Urinary bladder (tissue), 3 donors: ENCODE measurements at regions not wholly inside any gene's neighbourhood (a gene's known extent, or its start where the extent isn't known, plus 50 kb on each side); places are given as distances from the start of the nearest gene placed in this dataset.

Experiments used
- DNase-seq: peaks from one replicate; pipeline ENCODE4 v3.0.0-alpha.2; 2015; ENCODE audit errors: extremely low spot score
- H3K27ac ChIP-seq: one replicate; pipeline ENCODE4 v1.5.1; 2013; ENCODE audit warnings: low read depth, mild to moderate bottlenecking, moderate library complexity
- H3K36me3 ChIP-seq: one replicate; pipeline ENCODE4 v1.6.1; 2013; ENCODE audit warnings: mild to moderate bottlenecking, moderate library complexity; ENCODE audit not compliant: insufficient read depth
- H3K4me1 ChIP-seq: one replicate; pipeline ENCODE4 v1.6.1; 2013; ENCODE audit warnings: mild to moderate bottlenecking, moderate library complexity; ENCODE audit not compliant: insufficient read depth
- H3K4me3 ChIP-seq: one replicate; pipeline ENCODE4 v1.5.1; 2013; ENCODE audit warnings: low read depth, low read length
- WGBS: extraction: QIAGEN DNeasy Blood & Tissue Kit; methylation state at CpG from one replicate; pipeline ENCODE4 v1.1.7; 2013; 5-methylcytosine and 5-hydroxymethylcytosine counted together
- donor health status: healthy with polysubstance abuse.
- donor health status: healthy.

- H3K4me1 ChIP-seq, result no peaks in the 10 kb centered on the region
- H3K4me3 ChIP-seq, result no peak overlapping the region
- DNase-seq, result no peak
- H3K27ac ChIP-seq, result no peak overlapping the region
- 36% methylated on average over 3 of the region's 3 CpGs for WGBS
- H3K36me3 ChIP-seq, result no peaks in the 10 kb centered on the region
These were observed 56.2 kb downstream of the TAF11L14 start for GRCh38 chr5:17690473-17690872.

- Histone ChIP-seq H3K36me3 (no peaks in the 10 kb centered on the region), H3K4me1 (no peaks in the 10 kb centered on the region), H3K4me3 (no peak overlapping the region), H3K27ac (no peak overlapping the region)
- DNase-seq, result no peak
- 76% methylated on average over 1 of the region's 1 CpG for WGBS
These were observed 57.5 kb downstream of the TAF11L14 start for GRCh38 chr5:17691762-17692161.

- no peaks in the 10 kb centered on the region for H3K36me3 ChIP-seq
- no peak overlapping the region for H3K27ac ChIP-seq
- no peaks in the 10 kb centered on the region for H3K4me1 ChIP-seq
- no peak for DNase-seq
- no peak overlapping the region for H3K4me3 ChIP-seq
These were observed 60.1 kb downstream of the TAF11L14 start for GRCh38 chr5:17694371-17694770.

GRCh38 chr5:17694914-17695313 is 60.7 kb downstream of the TAF11L14 start:
- Histone ChIP-seq H3K36me3 (no peaks in the 10 kb centered on the region), H3K27ac (no peak overlapping the region), H3K4me1 (no peaks in the 10 kb centered on the region), H3K4me3 (no peak overlapping the region)
- 70% methylated on average over 2 of the region's 2 CpGs for WGBS
- DNase-seq, result no peak

GRCh38 chr5:17696627-17697026 is 62.4 kb downstream of the TAF11L14 start:
- 34% methylated on average over 1 of the region's 1 CpG for WGBS
- no peak overlapping the region for H3K27ac ChIP-seq
- H3K4me3 ChIP-seq, result no peak overlapping the region
- H3K36me3 ChIP-seq, result no peaks in the 10 kb centered on the region
- H3K4me1 ChIP-seq, result no peaks in the 10 kb centered on the region
- no peak for DNase-seq

- H3K36me3 ChIP-seq, result no peaks in the 10 kb centered on the region
- no peak overlapping the region for H3K27ac ChIP-seq
- 83% methylated on average over 3 of the region's 3 CpGs for WGBS
- H3K4me1 ChIP-seq, result no peaks in the 10 kb centered on the region
- no peak overlapping the region for H3K4me3 ChIP-seq
- DNase-seq, result no peak
These were observed 63.4 kb downstream of the TAF11L14 start for GRCh38 chr5:17697671-17698070.

GRCh38 chr5:17709011-17709710 is 74.9 kb downstream of the TAF11L14 start:
- H3K27ac ChIP-seq, result no peak overlapping the region
- no peak overlapping the region for H3K4me3 ChIP-seq
- no peaks in the 10 kb centered on the region for H3K4me1 ChIP-seq
- no peak for DNase-seq
- 87% methylated on average over 2 of the region's 2 CpGs for WGBS
- no peaks in the 10 kb centered on the region for H3K36me3 ChIP-seq

- Histone ChIP-seq H3K27ac (no peak overlapping the region), H3K4me1 (no peaks in the 10 kb centered on the region), H3K36me3 (no peaks in the 10 kb centered on the region), H3K4me3 (no peak overlapping the region)
- no peak for DNase-seq
- 82% methylated on average over 1 of the region's 1 CpG for WGBS
These were observed 79.0 kb downstream of the TAF11L14 start for GRCh38 chr5:17713301-17713700.

- no peak for DNase-seq
- Histone ChIP-seq H3K4me1 (no peaks in the 10 kb centered on the region), H3K27ac (no peak overlapping the region), H3K4me3 (no peak overlapping the region), H3K36me3 (no peaks in the 10 kb centered on the region)
- WGBS, result 93% methylated on average over 4 of the region's 4 CpGs
These were observed 79.9 kb downstream of the TAF11L14 start for GRCh38 chr5:17714186-17714585.

- Histone ChIP-seq H3K4me3 (no peak overlapping the region), H3K36me3 (no peaks in the 10 kb centered on the region), H3K4me1 (no peaks in the 10 kb centered on the region), H3K27ac (no peak overlapping the region)
- no peak for DNase-seq
- WGBS, result 90% methylated on average over 9 of the region's 9 CpGs
These were observed 85.3 kb downstream of the TAF11L14 start for GRCh38 chr5:17719592-17719991.

- no peak overlapping the region for H3K27ac ChIP-seq
- H3K4me3 ChIP-seq, result no peak overlapping the region
- WGBS, result 17% methylated on average over 5 of the region's 5 CpGs
- no peaks in the 10 kb centered on the region for H3K36me3 ChIP-seq
- no peak for DNase-seq
- no peaks in the 10 kb centered on the region for H3K4me1 ChIP-seq
These were observed 85.8 kb downstream of the TAF11L14 start for GRCh38 chr5:17720071-17720470.

- WGBS, result 81% methylated on average over 5 of the region's 5 CpGs
- Histone ChIP-seq H3K4me3 (no peak overlapping the region), H3K36me3 (no peaks in the 10 kb centered on the region), H3K27ac (no peak overlapping the region), H3K4me1 (no peaks in the 10 kb centered on the region)
- DNase-seq, result no peak
These were observed 89.6 kb downstream of the TAF11L14 start for GRCh38 chr5:17723876-17724275.

GRCh38 chr5:17727098-17727497 is 92.8 kb downstream of the TAF11L14 start:
- Histone ChIP-seq H3K4me3 (no peak overlapping the region), H3K36me3 (no peaks in the 10 kb centered on the region), H3K27ac (no peak overlapping the region), H3K4me1 (no peaks in the 10 kb centered on the region)
- DNase-seq, result no peak
- WGBS, result 70% methylated on average over 3 of the region's 3 CpGs

- Histone ChIP-seq H3K4me3 (no peak overlapping the region), H3K36me3 (no peaks in the 10 kb centered on the region), H3K27ac (no peak overlapping the region), H3K4me1 (no peaks in the 10 kb centered on the region)
- WGBS, result 91% methylated on average over 2 of the region's 2 CpGs
- DNase-seq, result no peak
These were observed 96.2 kb downstream of the TAF11L14 start for GRCh38 chr5:17730421-17730820.
